Epithelial cell of proximal tubule (primary cell): ENCODE measurements at regions not wholly inside any gene's neighbourhood (a gene's known extent, or its start where the extent isn't known, plus 50 kb on each side); places are given as distances from the start of the nearest gene placed in this dataset.

Experiments
- DNase-seq: peaks from one replicate; pipeline ENCODE4 v3.0.0-alpha.2; 2011; ENCODE audit warnings: low read depth
- H3K4me3 ChIP-seq: 2 replicates; pipeline ENCODE4 v1.5.1; 2011; ENCODE audit warnings: low read depth, mild to moderate bottlenecking, low read length
- TF ChIP-seq, protein P1 (sequence below): conservative IDR thresholded peaks from 2 replicates; pipeline ENCODE4 v1.5.1; 2012; ENCODE audit warnings: low read depth, mild to moderate bottlenecking, low read length

DNA sequence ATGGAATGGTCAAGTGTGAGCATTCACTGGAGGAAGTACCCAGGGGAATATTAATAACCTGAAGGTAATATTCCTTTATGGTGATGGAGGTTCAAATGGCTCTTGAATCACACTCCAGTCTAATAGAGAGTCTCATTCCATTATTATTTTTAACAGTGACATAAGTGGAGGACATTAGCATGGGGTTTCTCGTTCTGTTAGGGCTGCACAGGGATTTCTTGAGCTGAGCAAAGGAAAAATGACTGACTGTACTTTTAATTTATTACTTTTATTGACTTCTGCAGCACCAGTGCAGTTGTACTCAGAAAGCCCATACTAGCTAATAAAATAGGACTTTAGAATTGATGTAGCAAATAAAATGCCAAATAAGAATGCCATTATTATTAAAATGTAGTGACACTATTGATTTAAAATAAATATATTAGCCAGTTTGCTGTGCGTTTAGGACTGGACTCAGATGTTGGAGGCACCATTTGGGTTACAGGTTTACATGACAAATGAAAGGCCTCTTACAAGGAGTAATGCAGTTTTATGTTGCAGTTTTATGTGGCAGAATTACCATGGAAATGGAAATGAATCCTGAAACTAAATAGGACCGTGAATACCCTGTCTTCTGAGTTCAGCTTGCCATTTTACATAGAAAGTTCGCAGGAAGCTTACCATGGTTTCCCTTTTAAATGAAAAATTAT, 705.1 kb upstream of the GRM7 start:
- TF ChIP-seq, protein P1, sequence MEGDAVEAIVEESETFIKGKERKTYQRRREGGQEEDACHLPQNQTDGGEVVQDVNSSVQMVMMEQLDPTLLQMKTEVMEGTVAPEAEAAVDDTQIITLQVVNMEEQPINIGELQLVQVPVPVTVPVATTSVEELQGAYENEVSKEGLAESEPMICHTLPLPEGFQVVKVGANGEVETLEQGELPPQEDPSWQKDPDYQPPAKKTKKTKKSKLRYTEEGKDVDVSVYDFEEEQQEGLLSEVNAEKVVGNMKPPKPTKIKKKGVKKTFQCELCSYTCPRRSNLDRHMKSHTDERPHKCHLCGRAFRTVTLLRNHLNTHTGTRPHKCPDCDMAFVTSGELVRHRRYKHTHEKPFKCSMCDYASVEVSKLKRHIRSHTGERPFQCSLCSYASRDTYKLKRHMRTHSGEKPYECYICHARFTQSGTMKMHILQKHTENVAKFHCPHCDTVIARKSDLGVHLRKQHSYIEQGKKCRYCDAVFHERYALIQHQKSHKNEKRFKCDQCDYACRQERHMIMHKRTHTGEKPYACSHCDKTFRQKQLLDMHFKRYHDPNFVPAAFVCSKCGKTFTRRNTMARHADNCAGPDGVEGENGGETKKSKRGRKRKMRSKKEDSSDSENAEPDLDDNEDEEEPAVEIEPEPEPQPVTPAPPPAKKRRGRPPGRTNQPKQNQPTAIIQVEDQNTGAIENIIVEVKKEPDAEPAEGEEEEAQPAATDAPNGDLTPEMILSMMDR, result no peak
- DNase-seq, result no peak
- no peak overlapping the region for H3K4me3 ChIP-seq

DNA sequence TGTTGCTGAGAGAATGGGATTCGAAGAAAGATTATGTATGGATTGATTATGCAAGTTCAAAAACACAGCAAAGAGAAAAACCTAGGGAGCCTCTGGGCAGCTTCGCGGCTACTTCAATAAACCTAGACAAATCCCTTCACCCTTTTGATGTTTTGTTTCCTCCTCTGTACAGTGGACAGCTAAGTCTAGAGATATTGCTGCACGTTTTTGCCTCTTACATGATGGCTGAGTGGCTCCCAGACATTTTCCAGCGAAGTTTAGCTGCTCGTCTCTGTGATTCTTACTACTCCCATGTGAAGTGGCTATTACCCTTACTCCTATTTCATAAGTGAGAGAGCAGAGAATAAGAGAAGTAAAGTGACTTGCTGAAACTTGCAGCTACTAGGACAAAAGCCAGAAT, 695.0 kb upstream of the GRM7 start:
- H3K4me3 ChIP-seq, result no peak overlapping the region
- TF ChIP-seq, protein P1, result no peak
- no peak for DNase-seq

DNA sequence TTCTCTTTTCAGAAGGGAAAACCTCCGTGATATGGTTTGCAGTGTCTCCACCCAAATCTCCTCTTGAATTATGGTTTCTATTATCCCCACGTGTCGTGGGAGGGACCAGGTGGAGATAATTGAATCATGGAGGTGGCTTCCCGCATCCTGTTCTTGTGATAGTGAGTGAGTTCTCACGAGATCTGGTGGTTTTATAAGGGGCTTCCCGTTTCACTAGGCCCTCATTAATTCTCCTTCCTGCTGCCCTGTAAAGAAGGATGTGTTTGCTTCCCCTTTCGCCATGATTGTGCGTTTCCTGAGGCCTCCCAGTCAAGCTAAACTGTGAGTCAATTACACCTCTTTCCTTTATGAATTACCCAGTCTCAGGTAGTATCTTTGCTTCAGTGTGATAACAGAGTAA, 692.7 kb upstream of the GRM7 start:
- no peak for DNase-seq
- TF ChIP-seq, protein P1, result no peak
- H3K4me3 ChIP-seq, result no peak overlapping the region

DNA sequence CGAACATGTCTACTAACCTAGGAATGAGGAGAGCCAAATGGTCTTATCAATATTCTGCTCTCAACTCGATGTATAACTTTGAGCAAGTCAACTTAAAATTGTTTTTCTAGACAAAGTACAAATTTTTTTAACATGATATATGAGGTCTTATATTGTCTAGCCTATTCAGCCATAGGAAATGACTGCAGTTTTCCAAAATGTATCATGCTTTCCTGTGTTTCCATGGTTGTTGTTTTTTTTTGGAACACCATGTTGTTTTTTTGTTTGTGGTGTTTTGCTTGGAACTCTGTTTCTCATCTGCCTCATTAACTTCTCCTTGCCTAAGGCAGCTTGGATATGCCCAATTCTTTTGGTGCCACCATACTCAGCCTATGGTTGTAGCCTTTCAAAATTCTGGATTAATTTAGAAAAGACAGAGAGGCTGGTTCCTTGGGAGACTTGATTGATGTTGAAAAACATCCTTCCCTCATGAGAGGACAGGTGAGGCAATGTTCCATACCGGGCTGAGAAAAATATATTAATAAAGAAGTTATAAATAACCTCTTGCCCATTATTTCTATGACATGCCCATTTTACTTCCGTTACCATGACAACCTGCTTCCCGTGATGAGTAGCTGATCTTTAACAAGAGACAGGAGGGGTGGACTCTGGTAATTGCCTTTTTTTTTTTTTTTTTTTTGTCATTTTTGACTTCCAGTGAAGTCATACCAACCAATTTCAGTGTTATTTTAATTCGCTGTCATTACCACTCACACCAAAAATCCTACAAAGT, 687.9 kb upstream of the GRM7 start:
- no peak overlapping the region for H3K4me3 ChIP-seq
- DNase-seq, result no peak
- TF ChIP-seq, protein P1, result no peak

DNA sequence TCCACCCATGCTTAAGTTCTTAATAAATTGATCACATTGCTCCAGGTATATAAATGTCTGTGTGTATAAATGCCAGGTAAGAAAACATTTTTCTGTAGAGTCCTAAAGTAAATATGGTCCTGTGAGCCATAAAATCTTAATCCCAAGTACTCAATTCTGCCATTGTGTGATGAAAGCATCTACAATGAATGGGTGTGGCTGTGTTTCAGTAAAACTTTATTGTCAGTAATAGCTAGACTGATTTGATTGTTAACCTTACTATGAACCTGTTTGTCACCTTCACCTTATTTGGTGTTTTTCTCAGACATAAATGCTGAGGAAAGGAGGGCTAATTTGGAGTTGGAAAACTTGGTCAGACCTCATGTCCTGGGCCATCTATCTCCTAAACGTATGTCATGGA, 683.5 kb upstream of the GRM7 start:
- DNase-seq, result no peak
- H3K4me3 ChIP-seq, result no peak overlapping the region
- TF ChIP-seq, protein P1, result no peak

DNA sequence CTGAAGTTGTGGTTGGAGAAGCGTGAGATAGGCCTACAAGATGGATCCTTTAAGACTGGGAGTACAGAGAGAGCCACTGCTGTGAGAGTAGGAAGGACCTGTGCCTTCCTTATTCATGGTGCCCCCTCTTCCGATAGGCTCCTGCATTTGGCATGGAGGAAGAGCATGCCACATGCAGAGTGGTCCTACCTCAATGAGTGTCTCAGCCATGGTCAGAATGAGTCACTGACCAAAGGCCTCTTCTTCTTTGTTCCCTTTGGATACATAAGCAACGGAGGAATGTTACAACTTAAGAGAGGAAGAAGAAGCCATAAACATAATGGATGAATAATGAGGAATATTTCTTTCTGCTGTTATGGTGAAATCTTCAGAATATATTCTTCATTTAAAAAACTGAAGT, 681.2 kb upstream of the GRM7 start:
- DNase-seq, result no peak
- H3K4me3 ChIP-seq, result no peak overlapping the region
- TF ChIP-seq, protein P1, result no peak
